Uterus (tissue), 3 donors: ENCODE measurements at regions not wholly inside any gene's neighbourhood (a gene's known extent, or its start where the extent isn't known, plus 50 kb on each side); places are given as distances from the start of the nearest gene placed in this dataset.
"Not testable (repeated sequence)": the region's sequence is repeated elsewhere in the genome, so short reads cannot be mapped to it uniquely, and the experiment has no call there.

ENCODE experiments used
- DNase-seq, 2 donors: peaks; one replicate each; pipeline ENCODE4 v3.0.0-alpha.2; 2019 to 2020
- H3K27ac ChIP-seq, 2 donors: fragments of 200-600 bp; sonication (generic); 1 replicate in 1 of 2; 2 replicates in 1 of 2; pipeline ENCODE4 v1.5.1; 2016 to 2018
- H3K27me3 ChIP-seq, 2 donors: fragments of 200-600 bp; sonication (generic); one replicate each; pipeline ENCODE4 v1.5.1; 2018 to 2019; ENCODE audit warnings: control low read depth in 1 of 2
- H3K36me3 ChIP-seq, 2 donors: fragments of 200-600 bp; sonication (generic); one replicate each; pipeline ENCODE4 v1.5.1; 2019; ENCODE audit warnings: control low read depth in 1 of 2
- H3K4me1 ChIP-seq, 2 donors: fragments of 200-600 bp; sonication (generic); one replicate each; pipeline ENCODE4 v1.5.1; 2018 to 2019; ENCODE audit warnings: control low read depth in 1 of 2
- H3K4me3 ChIP-seq, 2 donors: fragments of 200-600 bp; sonication (generic); 1 replicate in 1 of 2; 2 replicates in 1 of 2; pipeline ENCODE4 v1.5.1; 2018 to 2019; ENCODE audit warnings: mild to moderate bottlenecking in 1 of 2
- H3K9me3 ChIP-seq, 2 donors: fragments of 200-600 bp; sonication (generic); one replicate each; pipeline ENCODE4 v1.5.1; 2019; ENCODE audit warnings: control low read depth in 1 of 2
- POLR2A ChIP-seq, 2 donors: fragments of 450-650 bp; IDR thresholded peaks; one replicate each; pipeline ENCODE4 v1.6.1; 2016; ENCODE audit warnings: antibody characterized with exemption in 2 of 2, mild to moderate bottlenecking in 1 of 2, moderate library complexity in 1 of 2
- intact Hi-C: fragments of 100-400 bp; cut with DNase I; formaldehyde crosslinking; loops from one replicate; pipeline ENCODE4 v1.15.1; 2023; ENCODE audit warnings: low total_unique reads
- TF ChIP-seq, protein P1 (sequence below), 4 experiments: fragments of 200-600 bp in 2 of 4; fragments of 450-650 bp in 2 of 4; sonication (generic) in 2 of 4; IDR thresholded peaks; one replicate each; pipeline ENCODE4 v1.5.1; 2016 to 2019; ENCODE audit warnings: antibody characterized with exemption in 4 of 4, mild to moderate bottlenecking in 2 of 4, moderate library complexity in 1 of 4
- donor health status: DM: yes; HTN: yes; CAD: no.

- DNase-seq, result no peak
- intact Hi-C loops, result no loop called here
- H3K9me3 ChIP-seq, result no peaks in the 10 kb centered on the region
- TF ChIP-seq, protein P1, sequence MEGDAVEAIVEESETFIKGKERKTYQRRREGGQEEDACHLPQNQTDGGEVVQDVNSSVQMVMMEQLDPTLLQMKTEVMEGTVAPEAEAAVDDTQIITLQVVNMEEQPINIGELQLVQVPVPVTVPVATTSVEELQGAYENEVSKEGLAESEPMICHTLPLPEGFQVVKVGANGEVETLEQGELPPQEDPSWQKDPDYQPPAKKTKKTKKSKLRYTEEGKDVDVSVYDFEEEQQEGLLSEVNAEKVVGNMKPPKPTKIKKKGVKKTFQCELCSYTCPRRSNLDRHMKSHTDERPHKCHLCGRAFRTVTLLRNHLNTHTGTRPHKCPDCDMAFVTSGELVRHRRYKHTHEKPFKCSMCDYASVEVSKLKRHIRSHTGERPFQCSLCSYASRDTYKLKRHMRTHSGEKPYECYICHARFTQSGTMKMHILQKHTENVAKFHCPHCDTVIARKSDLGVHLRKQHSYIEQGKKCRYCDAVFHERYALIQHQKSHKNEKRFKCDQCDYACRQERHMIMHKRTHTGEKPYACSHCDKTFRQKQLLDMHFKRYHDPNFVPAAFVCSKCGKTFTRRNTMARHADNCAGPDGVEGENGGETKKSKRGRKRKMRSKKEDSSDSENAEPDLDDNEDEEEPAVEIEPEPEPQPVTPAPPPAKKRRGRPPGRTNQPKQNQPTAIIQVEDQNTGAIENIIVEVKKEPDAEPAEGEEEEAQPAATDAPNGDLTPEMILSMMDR (IDR thresholded peaks at IDR 0.05), result no peak
- TF ChIP-seq POLR2A (IDR thresholded peaks at IDR 0.05), result no peak
- no peaks in the 10 kb centered on the region for H3K36me3 ChIP-seq
- no peak overlapping the region for H3K4me3 ChIP-seq
- no peak overlapping the region for H3K27ac ChIP-seq
- H3K27me3 ChIP-seq, result no peaks in the 10 kb centered on the region
- H3K4me1 ChIP-seq, result no peaks in the 10 kb centered on the region
Observed at GRCh38 chr12:69170293-69170692, 69.1 kb upstream of the CPSF6 start.

DNA sequence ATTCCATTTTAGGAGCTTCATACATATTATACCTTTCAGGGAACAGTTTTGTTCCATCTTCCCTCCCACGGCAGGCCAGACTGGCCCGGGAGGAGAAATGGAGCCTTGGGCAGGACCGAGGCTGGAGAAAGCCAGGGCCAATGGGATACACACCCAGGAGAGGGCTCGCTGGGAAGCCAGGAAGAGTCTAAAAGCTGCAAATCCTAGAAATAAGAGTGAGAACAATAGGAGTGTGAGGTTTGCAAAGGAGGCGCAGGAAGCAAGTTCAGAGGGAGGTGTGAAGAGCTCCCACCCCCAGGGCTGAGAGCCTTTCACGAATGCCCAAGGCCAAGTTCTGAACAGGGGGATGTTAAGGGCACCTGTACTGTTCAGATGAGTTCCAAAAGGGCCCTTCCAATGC is 67.5 kb upstream of the CPSF6 start:
- Histone ChIP-seq H3K36me3 (no peaks in the 10 kb centered on the region), H3K27ac (no peak overlapping the region), H3K4me1 (no peaks in the 10 kb centered on the region), H3K27me3 (no peaks in the 10 kb centered on the region), H3K9me3 (no peaks in the 10 kb centered on the region), H3K4me3 (no peak overlapping the region)
- DNase-seq, result no peak
- intact Hi-C loops, result no loop called here
- TF ChIP-seq POLR2A (IDR thresholded peaks at IDR 0.05), result no peak
- TF ChIP-seq, protein P1 (IDR thresholded peaks at IDR 0.05), result no peak

DNA sequence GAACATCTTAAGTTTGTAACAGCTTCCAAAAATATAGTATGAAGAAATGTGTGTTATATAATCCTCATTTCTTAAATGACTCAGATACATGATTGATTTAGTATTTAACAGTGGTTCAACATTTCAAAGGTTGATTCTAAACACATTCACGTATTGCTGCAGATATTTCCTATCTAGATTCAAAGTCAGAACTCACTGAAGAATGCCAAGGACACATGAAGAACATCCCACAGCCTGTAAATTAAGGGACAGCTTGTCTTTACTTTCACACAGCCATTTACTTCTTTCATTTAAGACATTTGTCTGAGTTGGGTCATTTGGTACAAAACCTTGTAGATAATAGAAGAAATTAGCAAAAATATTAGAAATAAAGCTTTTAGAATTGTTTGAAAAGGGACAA is 66.9 kb upstream of the CPSF6 start:
- intact Hi-C loops, result no loop called here
- Histone ChIP-seq H3K4me3 (no peak overlapping the region), H3K36me3 (no peaks in the 10 kb centered on the region), H3K9me3 (no peaks in the 10 kb centered on the region), H3K27me3 (no peaks in the 10 kb centered on the region), H3K27ac (no peak overlapping the region), H3K4me1 (no peaks in the 10 kb centered on the region)
- no peak for TF ChIP-seq POLR2A (IDR thresholded peaks at IDR 0.05)
- TF ChIP-seq, protein P1 (IDR thresholded peaks at IDR 0.05), result no peak
- DNase-seq, result no peak

DNA sequence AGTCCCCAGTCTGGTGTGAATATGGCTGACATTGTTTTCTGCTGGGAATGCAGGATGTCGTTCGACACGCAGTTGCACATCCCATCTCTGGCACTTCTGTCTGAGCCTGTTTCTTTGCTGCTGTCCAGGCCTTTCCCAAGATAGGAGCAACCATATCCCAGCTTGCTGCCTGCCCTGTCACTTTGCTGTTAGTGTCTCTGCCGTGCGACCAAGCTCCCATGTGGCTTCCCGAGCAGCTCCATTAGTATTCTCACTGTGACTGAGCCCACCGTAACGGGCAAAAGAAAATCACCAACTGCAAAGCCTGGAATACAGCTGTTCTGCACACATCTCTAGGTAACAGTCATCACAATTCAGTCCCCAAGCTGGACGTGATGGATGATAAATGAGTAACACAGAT is 66.0 kb upstream of the CPSF6 start:
- DNase-seq, result no peak
- H3K27ac ChIP-seq, result no peak overlapping the region
- no peak for TF ChIP-seq POLR2A (IDR thresholded peaks at IDR 0.05)
- TF ChIP-seq, protein P1 (IDR thresholded peaks at IDR 0.05), result no peak
- intact Hi-C loops, result no loop called here
- H3K4me1 ChIP-seq, result no peaks in the 10 kb centered on the region
- no peaks in the 10 kb centered on the region for H3K36me3 ChIP-seq
- no peaks in the 10 kb centered on the region for H3K27me3 ChIP-seq
- H3K4me3 ChIP-seq, result no peak overlapping the region
- no peaks in the 10 kb centered on the region for H3K9me3 ChIP-seq

- no peaks in the 10 kb centered on the region for H3K9me3 ChIP-seq
- no peak for DNase-seq
- H3K4me3 ChIP-seq, result no peak overlapping the region
- TF ChIP-seq POLR2A (IDR thresholded peaks at IDR 0.05), result no peak
- TF ChIP-seq, protein P1 (IDR thresholded peaks at IDR 0.05), result no peak
- H3K4me1 ChIP-seq, result no peaks in the 10 kb centered on the region
- intact Hi-C loops, result no loop called here
- no peaks in the 10 kb centered on the region for H3K27me3 ChIP-seq
- no peaks in the 10 kb centered on the region for H3K36me3 ChIP-seq
- H3K27ac ChIP-seq, result no peak overlapping the region
Observed at GRCh38 chr12:69179786-69180185, 59.6 kb upstream of the CPSF6 start.

- H3K27me3 ChIP-seq, H3K4me1 ChIP-seq, DNase-seq, H3K9me3 ChIP-seq, H3K36me3 ChIP-seq, H3K4me3 ChIP-seq, H3K27ac ChIP-seq, intact Hi-C loops: not testable (repeated sequence)
Observed at GRCh38 chr12:69187572-69187971, 51.8 kb upstream of the CPSF6 start.
